HUES64 (cell line): ENCODE measurements at regions not wholly inside any gene's neighbourhood (a gene's known extent, or its start where the extent isn't known, plus 50 kb on each side); places are given as distances from the start of the nearest gene placed in this dataset.

Experiments used
- H3K27ac ChIP-seq: 2 replicates; pipeline ENCODE4 v1.7.0; 2013; ENCODE audit warnings: low read depth, low read length, inconsistent platforms
- H3K27me3 ChIP-seq: 2 replicates; pipeline ENCODE4 v1.6.1; 2013; ENCODE audit warnings: mild to moderate bottlenecking, low read length; ENCODE audit not compliant: insufficient read depth
- H3K36me3 ChIP-seq: 2 replicates; pipeline ENCODE4 v1.6.1; 2013; ENCODE audit warnings: mild to moderate bottlenecking, low read length; ENCODE audit not compliant: insufficient read depth
- H3K4me1 ChIP-seq: 2 replicates; pipeline ENCODE4 v1.6.1; 2013; ENCODE audit warnings: mild to moderate bottlenecking, low read length, moderate library complexity; ENCODE audit not compliant: insufficient read depth
- H3K4me3 ChIP-seq: 2 replicates; pipeline ENCODE4 v1.5.1; 2013; ENCODE audit warnings: mild to moderate bottlenecking, low read length, moderate library complexity
- H3K9ac ChIP-seq: 2 replicates; pipeline ENCODE4 v1.6.1; 2013; ENCODE audit warnings: mild to moderate bottlenecking, low read depth, low read length
- H3K9me3 ChIP-seq: 2 replicates; pipeline ENCODE4 v1.6.1; 2013; ENCODE audit warnings: low read depth, low read length; ENCODE audit not compliant: insufficient read depth
- WGBS: fragments of 150-250, 120-280 bp; methylation state at CpG from one replicate; pipeline ENCODE4 v1.1.7; 2013; ENCODE audit warnings: missing lambda C conversion rate; 5-methylcytosine and 5-hydroxymethylcytosine counted together

DNA sequence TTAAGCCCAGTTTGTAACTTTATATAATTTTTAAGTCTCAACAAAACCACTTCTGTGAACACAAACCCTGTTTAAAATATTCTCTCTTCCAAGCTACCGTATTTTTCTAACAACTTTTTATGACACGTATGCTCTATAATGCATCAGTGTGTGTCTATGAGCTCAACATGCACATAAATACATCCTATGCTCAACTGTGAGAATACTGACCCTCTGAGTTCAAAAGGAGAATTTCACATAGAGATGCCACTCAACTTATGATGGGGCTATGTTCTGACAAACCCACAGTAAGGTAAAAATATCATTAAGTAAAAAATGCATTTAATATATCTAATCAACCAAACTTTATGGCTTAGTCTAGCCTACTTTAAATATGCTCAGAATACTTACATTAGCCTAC, 1139.7 kb upstream of the SPRY2 start:
- no peak overlapping the region for H3K4me3 ChIP-seq
- H3K27me3 ChIP-seq = no peaks in the 10 kb centered on the region
- no peak overlapping the region for H3K27ac ChIP-seq
- 94% methylated on average over 2 of the region's 2 CpGs for WGBS
- no peaks in the 10 kb centered on the region for H3K9me3 ChIP-seq
- no peaks in the 10 kb centered on the region for H3K36me3 ChIP-seq
- no peak overlapping the region for H3K9ac ChIP-seq
- H3K4me1 ChIP-seq = no peaks in the 10 kb centered on the region

GRCh38 chr13:81473366-81473899, 1132.5 kb upstream of the SPRY2 start:
- no peaks in the 10 kb centered on the region for H3K36me3 ChIP-seq
- WGBS = 100% methylated on average over 2 of the region's 3 CpGs
- H3K27ac ChIP-seq = no peak overlapping the region
- H3K27me3 ChIP-seq = no peaks in the 10 kb centered on the region
- no peak overlapping the region for H3K9ac ChIP-seq
- no peaks in the 10 kb centered on the region for H3K9me3 ChIP-seq
- H3K4me1 ChIP-seq = no peaks in the 10 kb centered on the region
- H3K4me3 ChIP-seq = no peak overlapping the region

DNA sequence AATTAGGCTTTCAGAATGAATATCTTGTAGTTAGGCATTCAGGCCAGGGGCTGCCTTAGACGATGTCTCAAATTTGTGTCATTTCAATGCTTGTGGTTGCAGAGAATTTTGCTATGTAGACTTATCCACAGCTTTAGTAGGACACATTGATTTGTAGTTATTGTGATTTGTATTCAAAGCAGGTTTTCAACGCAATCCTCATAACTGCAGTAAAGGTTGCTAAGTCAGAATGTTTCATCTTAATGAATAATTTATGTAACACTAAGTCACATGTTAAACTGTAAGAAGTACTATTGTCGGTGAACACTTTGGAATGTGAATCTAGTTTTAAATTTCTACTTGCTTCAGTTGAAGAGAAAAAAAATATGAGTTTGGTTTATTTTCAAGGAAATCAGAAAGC, 1117.2 kb upstream of the SPRY2 start:
- Histone ChIP-seq H3K36me3 (no peaks in the 10 kb centered on the region), H3K9ac (no peak overlapping the region), H3K27me3 (no peaks in the 10 kb centered on the region), H3K4me1 (no peaks in the 10 kb centered on the region), H3K27ac (no peak overlapping the region), H3K9me3 (no peaks in the 10 kb centered on the region), H3K4me3 (no peak overlapping the region)
- WGBS = 91% methylated on average over 2 of the region's 3 CpGs

DNA sequence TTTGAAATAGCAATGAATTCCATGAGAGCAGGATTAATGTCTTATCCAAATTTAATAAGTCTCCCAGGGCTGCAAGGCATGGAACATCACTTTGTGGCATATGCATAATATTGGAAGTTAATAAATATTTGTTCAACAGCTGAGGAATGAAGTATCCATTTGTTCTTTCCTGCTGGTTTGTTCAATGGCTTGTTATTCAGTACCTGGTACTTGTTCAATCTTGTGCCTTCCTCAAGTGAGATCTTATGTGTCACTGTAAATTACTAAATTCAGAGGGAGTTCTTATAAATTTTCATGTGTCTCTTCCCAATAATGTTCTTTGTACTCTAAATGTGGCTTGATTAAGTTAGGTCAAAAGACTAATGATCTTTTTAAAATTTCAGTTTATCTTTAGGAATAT, 1105.5 kb upstream of the SPRY2 start:
- no peaks in the 10 kb centered on the region for H3K4me1 ChIP-seq

GRCh38 chr13:81442904-81443303, 1102.0 kb upstream of the SPRY2 start:
- H3K9ac ChIP-seq = no peak overlapping the region
- no peak overlapping the region for H3K27ac ChIP-seq
- no peaks in the 10 kb centered on the region for H3K27me3 ChIP-seq
- H3K4me3 ChIP-seq = no peak overlapping the region
- WGBS = no CpG with 5 or more reads among the region's 1 CpG
- H3K36me3 ChIP-seq = no peaks in the 10 kb centered on the region
- H3K9me3 ChIP-seq = no peaks in the 10 kb centered on the region
- no peaks in the 10 kb centered on the region for H3K4me1 ChIP-seq

More for the DNA sequence above, 1105.5 kb upstream of the SPRY2 start:
- Histone ChIP-seq H3K4me3 (no peak overlapping the region), H3K9me3 (no peaks in the 10 kb centered on the region), H3K9ac (no peak overlapping the region), H3K27ac (no peak overlapping the region), H3K27me3 (no peaks in the 10 kb centered on the region), H3K36me3 (no peaks in the 10 kb centered on the region)

GRCh38 chr13:81425286-81425685, 1084.4 kb upstream of the SPRY2 start:
- no peak overlapping the region for H3K9ac ChIP-seq
- H3K4me3 ChIP-seq = no peak overlapping the region
- no peaks in the 10 kb centered on the region for H3K9me3 ChIP-seq
- H3K36me3 ChIP-seq = no peaks in the 10 kb centered on the region
- no peak overlapping the region for H3K27ac ChIP-seq
- no peaks in the 10 kb centered on the region for H3K4me1 ChIP-seq
- H3K27me3 ChIP-seq = no peaks in the 10 kb centered on the region
- WGBS = 98% methylated on average over 2 of the region's 2 CpGs

GRCh38 chr13:81409284-81409683, 1068.4 kb upstream of the SPRY2 start:
- H3K4me3 ChIP-seq = no peak overlapping the region
- H3K9me3 ChIP-seq = no peaks in the 10 kb centered on the region
- no peak overlapping the region for H3K27ac ChIP-seq

DNA sequence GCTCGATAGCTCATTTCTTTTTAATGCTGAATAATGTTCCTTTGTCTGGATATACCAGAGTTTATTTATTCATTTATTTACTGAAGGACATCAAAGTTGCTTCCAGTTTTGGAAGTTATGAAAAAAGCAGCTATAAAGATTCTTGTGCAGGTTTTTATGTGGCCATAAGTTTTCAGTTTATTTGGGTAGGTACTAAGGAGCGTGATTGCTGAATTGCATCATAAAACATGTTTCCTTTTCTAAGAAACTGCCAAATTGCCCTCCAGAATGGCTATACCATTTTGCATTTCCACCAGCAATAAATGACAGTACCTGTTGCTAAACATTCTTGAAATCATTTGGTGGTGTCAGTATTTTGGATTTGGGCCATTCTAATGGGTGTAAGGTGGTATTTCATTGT, 1067.7 kb upstream of the SPRY2 start:
- H3K4me1 ChIP-seq = no peaks in the 10 kb centered on the region
- no peaks in the 10 kb centered on the region for H3K36me3 ChIP-seq
- H3K9me3 ChIP-seq = no peaks in the 10 kb centered on the region
- H3K9ac ChIP-seq = no peak overlapping the region
- WGBS = 100% methylated on average over 1 of the region's 2 CpGs
- no peak overlapping the region for H3K4me3 ChIP-seq
- no peaks in the 10 kb centered on the region for H3K27me3 ChIP-seq
- H3K27ac ChIP-seq = no peak overlapping the region

More at GRCh38 chr13:81409284-81409683, 1068.4 kb upstream of the SPRY2 start:
- Histone ChIP-seq H3K9ac (no peak overlapping the region), H3K4me1 (no peaks in the 10 kb centered on the region), H3K36me3 (no peaks in the 10 kb centered on the region), H3K27me3 (no peaks in the 10 kb centered on the region)

DNA sequence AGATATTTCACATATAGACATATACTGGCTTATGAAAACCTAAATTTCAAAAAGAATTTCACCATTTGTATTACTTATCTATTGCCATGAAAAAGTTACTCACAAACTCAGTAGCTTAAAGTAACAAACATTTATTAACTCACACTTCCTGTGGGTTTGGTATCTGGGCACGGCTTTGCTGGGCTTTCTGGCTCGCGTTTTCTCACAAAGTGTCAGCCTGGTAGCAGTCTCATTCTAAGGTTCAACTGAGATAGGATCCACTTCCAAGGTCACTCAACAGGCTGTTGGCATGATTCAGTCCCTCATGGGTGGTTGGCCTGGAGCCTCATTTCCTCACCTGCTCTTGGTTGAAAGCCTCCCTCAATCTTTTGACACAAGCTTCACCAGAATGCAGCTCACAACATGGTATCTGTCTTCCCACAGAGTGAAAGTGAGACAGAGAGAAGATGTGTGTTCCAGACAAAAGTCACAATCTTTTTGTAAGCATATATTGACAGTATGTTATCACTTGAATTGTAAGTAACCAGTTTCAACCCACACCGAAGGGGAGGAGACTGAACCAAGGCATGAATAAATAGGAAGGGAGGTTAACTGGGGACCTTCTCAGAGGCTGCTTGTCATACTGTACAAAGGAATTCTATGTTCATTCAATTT, 1065.8 kb upstream of the SPRY2 start:
- Histone ChIP-seq H3K9ac (no peak overlapping the region), H3K36me3 (no peaks in the 10 kb centered on the region), H3K9me3 (no peaks in the 10 kb centered on the region), H3K27me3 (no peaks in the 10 kb centered on the region), H3K4me3 (no peak overlapping the region), H3K4me1 (no peaks in the 10 kb centered on the region), H3K27ac (no peak overlapping the region)
- WGBS = 98% methylated on average over 4 of the region's 4 CpGs

DNA sequence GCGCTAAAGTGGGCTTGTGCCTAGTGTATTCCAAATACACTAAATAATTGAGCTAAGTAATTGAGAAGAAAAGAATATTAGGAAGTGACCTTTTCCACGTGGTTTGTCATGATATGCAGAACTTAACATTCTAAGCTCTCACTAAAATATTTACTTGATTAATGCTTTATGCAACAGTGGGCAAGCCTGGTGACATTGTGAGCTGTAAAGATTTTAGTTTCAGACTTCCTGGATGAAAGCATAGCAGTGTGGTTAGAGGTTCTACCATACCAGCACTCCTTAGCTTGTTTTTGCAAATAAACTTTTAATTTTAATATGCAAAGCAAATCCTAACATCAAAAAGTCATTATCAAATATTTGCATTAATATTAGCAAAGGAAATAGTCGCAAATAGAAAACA, 1065.1 kb upstream of the SPRY2 start:
- Histone ChIP-seq H3K27ac (no peak overlapping the region), H3K9me3 (no peaks in the 10 kb centered on the region), H3K27me3 (no peaks in the 10 kb centered on the region), H3K4me3 (no peak overlapping the region), H3K36me3 (no peaks in the 10 kb centered on the region), H3K9ac (no peak overlapping the region), H3K4me1 (no peaks in the 10 kb centered on the region)
- WGBS = 71% methylated on average over 2 of the region's 3 CpGs

DNA sequence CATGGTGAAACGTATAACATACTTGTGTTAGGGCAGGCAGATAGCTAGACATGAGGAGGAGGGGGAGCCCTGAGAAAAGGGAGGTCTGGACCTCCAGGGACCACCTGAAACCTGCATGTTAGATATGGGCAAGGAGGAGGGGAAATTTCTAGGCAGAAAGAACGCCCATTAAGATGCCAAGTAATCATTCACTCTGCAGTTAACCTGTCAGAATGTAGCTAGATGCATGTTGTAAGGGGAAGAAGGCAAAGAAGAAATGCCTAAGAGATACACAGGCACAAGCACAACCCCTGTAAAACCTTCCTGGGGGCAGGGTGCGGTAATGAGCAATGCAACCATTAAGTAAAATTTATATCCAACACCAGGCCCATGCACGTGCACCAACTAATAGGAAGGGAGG, 1055.3 kb upstream of the SPRY2 start:
- no peaks in the 10 kb centered on the region for H3K36me3 ChIP-seq
- WGBS = 98% methylated on average over 4 of the region's 4 CpGs
- H3K27me3 ChIP-seq = no peaks in the 10 kb centered on the region
- H3K4me3 ChIP-seq = no peak overlapping the region
- H3K27ac ChIP-seq = no peak overlapping the region
- no peaks in the 10 kb centered on the region for H3K9me3 ChIP-seq
- no peak overlapping the region for H3K9ac ChIP-seq
- H3K4me1 ChIP-seq = peaks cover 34% of the 10 kb centered on the region

DNA sequence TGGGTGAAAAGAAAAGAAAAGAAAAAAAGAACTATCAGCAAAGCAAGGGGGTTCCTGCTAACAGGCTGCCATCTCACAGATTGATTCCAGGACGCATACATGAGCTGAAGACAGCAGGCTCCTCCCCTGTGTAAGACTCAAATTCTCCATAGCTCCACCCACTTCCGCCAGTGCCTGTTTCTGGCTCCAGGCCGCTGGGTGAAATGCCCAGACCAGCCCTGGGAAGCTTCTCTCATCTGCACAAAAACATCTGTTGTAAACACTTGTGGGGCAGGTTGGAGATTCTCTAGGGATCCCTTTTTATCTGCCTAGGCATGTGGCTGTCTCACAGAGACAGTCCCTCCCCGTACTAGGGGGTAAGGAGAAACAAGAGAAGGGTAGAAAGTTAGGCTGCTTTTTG, 1054.4 kb upstream of the SPRY2 start:
- H3K27me3 ChIP-seq = no peaks in the 10 kb centered on the region
- 90% methylated on average over 4 of the region's 4 CpGs for WGBS
- no peaks in the 10 kb centered on the region for H3K9me3 ChIP-seq
- H3K4me3 ChIP-seq = no peak overlapping the region
- no peak overlapping the region for H3K27ac ChIP-seq
- H3K4me1 ChIP-seq = peaks cover 34% of the 10 kb centered on the region
- no peak overlapping the region for H3K9ac ChIP-seq
- no peaks in the 10 kb centered on the region for H3K36me3 ChIP-seq
